GM12874 (cell line): ENCODE measurements at regions not wholly inside any gene's neighbourhood (a gene's known extent, or its start where the extent isn't known, plus 50 kb on each side); places are given as distances from the start of the nearest gene placed in this dataset.

Experiments used
- CTCF ChIP-seq: IDR thresholded peaks from 2 replicates; pipeline ENCODE4 v1.5.1; 2011; ENCODE audit warnings: low read depth, mild to moderate bottlenecking, control low read depth, low read length, moderate library complexity; ENCODE audit not compliant: insufficient read depth

DNA sequence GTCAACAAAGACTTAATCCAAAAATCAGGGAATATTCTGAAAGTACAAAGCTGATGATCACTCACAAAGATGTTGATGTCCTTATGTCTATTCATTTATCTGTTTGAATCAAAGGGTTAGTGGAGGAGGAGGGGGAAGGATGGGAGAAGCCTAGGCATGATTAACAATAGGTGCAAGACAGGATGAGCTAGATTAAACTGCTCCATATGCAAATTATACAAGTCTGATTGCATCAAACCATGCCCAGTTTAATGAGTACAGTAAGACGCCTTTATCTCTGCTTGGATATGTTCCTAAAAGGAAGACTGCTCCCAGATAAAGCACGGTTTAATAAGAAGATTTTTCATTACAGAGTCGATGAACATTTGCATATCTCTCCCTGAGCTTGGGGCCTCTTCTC is 626.4 kb upstream of the NOX3 start:
- TF ChIP-seq CTCF: no peak

DNA sequence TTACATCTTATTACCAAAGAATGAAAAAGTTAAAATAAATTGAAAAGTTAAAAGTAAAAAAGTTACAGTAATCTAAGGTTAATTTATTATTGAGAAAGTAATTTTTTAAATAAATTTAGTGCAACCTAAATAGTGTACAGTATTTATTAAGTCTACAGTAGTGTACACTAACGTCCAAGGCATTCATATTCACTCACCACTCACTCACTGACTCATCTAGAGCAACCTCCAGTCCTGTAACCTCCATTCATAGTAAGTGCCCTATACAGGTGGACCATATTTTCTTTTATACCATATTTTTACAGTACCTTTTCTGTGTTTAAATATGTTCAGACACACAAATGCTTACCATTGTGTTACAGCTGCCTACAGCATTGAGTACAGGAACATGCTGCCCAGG is 624.7 kb upstream of the NOX3 start:
- TF ChIP-seq CTCF: no peak

- no peak for TF ChIP-seq CTCF
Observed at GRCh38 chr6:156068881-156069280, 613.2 kb upstream of the NOX3 start.

DNA sequence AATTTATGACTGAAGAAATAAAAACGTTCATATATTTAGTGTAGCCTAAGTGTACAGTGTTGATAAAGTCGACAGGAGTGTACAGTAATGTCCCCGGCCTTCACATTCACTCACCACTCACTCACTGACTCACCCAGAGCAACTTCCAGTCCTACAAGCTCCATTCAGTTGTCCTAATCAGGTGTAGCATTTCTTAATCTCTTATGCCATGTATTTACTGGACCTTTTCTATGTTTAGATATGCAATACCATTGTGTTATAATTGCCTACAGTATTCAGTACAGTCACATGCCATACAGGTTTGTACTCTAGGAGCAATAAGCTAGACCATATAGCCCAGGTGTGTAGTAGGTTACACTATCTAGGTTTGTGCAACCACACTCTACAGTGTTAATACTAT is 610.2 kb upstream of the NOX3 start:
- no peak for TF ChIP-seq CTCF

- no peak for TF ChIP-seq CTCF
Observed at GRCh38 chr6:156062091-156062563, 606.5 kb upstream of the NOX3 start.

- no peak for TF ChIP-seq CTCF
Observed at GRCh38 chr6:156061465-156061864, 605.8 kb upstream of the NOX3 start.

- TF ChIP-seq CTCF: no peak
Observed at GRCh38 chr6:156060013-156060412, 604.4 kb upstream of the NOX3 start.

GRCh38 chr6:156058356-156058755 is 602.7 kb upstream of the NOX3 start:
- no peak for TF ChIP-seq CTCF
